HepG2 (cell line): ENCODE measurements at regions not wholly inside any gene's neighbourhood (a gene's known extent, or its start where the extent isn't known, plus 50 kb on each side); places are given as distances from the start of the nearest gene placed in this dataset.
A peak's percentile ranks its signal among the peaks of the same experiment; 100 is the strongest.

Source experiments
- ATAC-seq: fragments of 200-7000 bp; cut with Tn5 transposase; 3 replicates; pipeline ENCODE4 v1.9.1; 2020; ENCODE audit warnings: mild to moderate bottlenecking, moderate library complexity
- BruUV-seq: library from RNA; stranded (reverse); fragments of 400-500 nt; replicated peaks from 2 replicates; lab custom pipeline; 2021; lab: Mats Ljungman, UMichigan
- CTCF ChIA-PET: fragments of 300-600 bp; formaldehyde crosslinking; extraction: SDS; loops from one replicate; lab custom pipeline; 2021; ENCODE audit warnings: low total read pairs, inconsistent platforms, low intra/inter-chr PET ratio; lab: Yijun Ruan, JAX
- POLR2A ChIA-PET: fragments of 350-600 bp; sonication (Branson Sonifier 250); formaldehyde crosslinking; loops from one replicate; lab custom pipeline; 2020; ENCODE audit warnings: antibody characterized with exemption, inconsistent platforms; lab: Yijun Ruan, JAX
- DNase-seq: peaks from one replicate; pipeline ENCODE4 v3.0.0-alpha.2; 2015; ENCODE audit warnings: low spot score
- FAIRE-seq: peaks from 3 replicates; lab custom pipeline; 2011; peaks lifted over from hg19 to GRCh38; lab: Jason Lieb, UNC
- H2AFZ ChIP-seq: one replicate; pipeline ENCODE4 v1.6.1; 2011; ENCODE audit warnings: low read length, inconsistent platforms
- H3K27ac ChIP-seq: fragments of 300-600 bp; 3 replicates; pipeline ENCODE4 v1.8.0; 2011; ENCODE audit warnings: mixed run types, mild to moderate bottlenecking, mixed read lengths, low read length, inconsistent platforms; ENCODE audit not compliant: insufficient read depth; ENCODE audit errors: extremely low read length
- H3K27me3 ChIP-seq, 2 experiments: fragments of 200-600 bp in 1 of 2; 2 replicates in 1 of 2; 3 replicates in 1 of 2; pipeline versions ENCODE4 v1.6.0 to v1.8.0; 2011; ENCODE audit warnings: low read length in 2 of 2, mild to moderate bottlenecking in 2 of 2, moderate library complexity in 2 of 2, inconsistent platforms in 1 of 2; ENCODE audit not compliant: insufficient read depth in 2 of 2, control insufficient read depth in 1 of 2
- H3K36me3 ChIP-seq, 2 experiments: fragments of 200-600 bp in 1 of 2; replicated peaks in 1 of 2; 2 replicates in 1 of 2; 3 replicates in 1 of 2; pipeline versions ENCODE4 v1.5.1 to v1.8.0; 2011; ENCODE audit warnings: low read length in 2 of 2, inconsistent platforms in 1 of 2; ENCODE audit not compliant: insufficient read depth in 2 of 2, control insufficient read depth in 1 of 2
- H3K4me1 ChIP-seq: 2 replicates; pipeline ENCODE4 v1.5.1; 2012; ENCODE audit warnings: low read length, inconsistent platforms; ENCODE audit not compliant: insufficient read depth
- H3K4me2 ChIP-seq: 2 replicates; pipeline ENCODE4 v1.6.0; 2011; ENCODE audit warnings: low read depth, low read length, inconsistent platforms
- H3K4me3 ChIP-seq, 3 experiments: fragments of 200-600 bp in 1 of 3; sonication (generic), shearing (Covaris generic) in 1 of 3; replicated peaks in 1 of 3; 2 replicates each; pipeline ENCODE4 v1.5.1; 2011 to 2016; ENCODE audit warnings: low read length in 3 of 3, inconsistent platforms in 2 of 3, low read depth in 2 of 3, mild to moderate bottlenecking in 2 of 3, control low read depth in 1 of 3, mixed read lengths in 1 of 3; ENCODE audit not compliant: insufficient read depth in 1 of 3
- H3K79me2 ChIP-seq: one replicate; pipeline ENCODE4 v1.6.1; 2011; ENCODE audit warnings: low read length, inconsistent platforms; ENCODE audit not compliant: insufficient read depth
- H3K9ac ChIP-seq: 2 replicates; pipeline ENCODE4 v1.6.0; 2011; ENCODE audit warnings: mild to moderate bottlenecking, low read depth, low read length, inconsistent platforms; ENCODE audit not compliant: insufficient read depth
- H3K9me3 ChIP-seq: 2 replicates; pipeline ENCODE4 v1.5.1; 2012; ENCODE audit warnings: mild to moderate bottlenecking, low read length
- H4K20me1 ChIP-seq: 2 replicates; pipeline ENCODE4 v1.6.0; 2011; ENCODE audit warnings: inconsistent platforms, mild to moderate bottlenecking, low read length, moderate library complexity; ENCODE audit not compliant: insufficient read depth
- FOXJ3 ChIP-seq: sonication (generic); formaldehyde crosslinking; IDR thresholded peaks from 2 replicates; pipeline ENCODE4 v1.4.0; 2020; ENCODE audit warnings: missing genetic modification reagents, mild to moderate bottlenecking, borderline replicate concordance
- HDAC1 ChIP-seq: sonication (generic); formaldehyde crosslinking; IDR thresholded peaks from 2 replicates; pipeline ENCODE4 v1.5.1; 2020; ENCODE audit warnings: mild to moderate bottlenecking, missing genetic modification reagents
- PHF20 ChIP-seq: sonication (generic); formaldehyde crosslinking; IDR thresholded peaks from 2 replicates; pipeline ENCODE4 v1.5.0; 2020; ENCODE audit warnings: mild to moderate bottlenecking, missing genetic modification reagents
- RXRA ChIP-seq: sonication (generic); formaldehyde crosslinking; IDR thresholded peaks from 2 replicates; pipeline ENCODE4 v1.5.1; 2020; ENCODE audit warnings: missing genetic modification reagents
- SIN3A ChIP-seq: IDR thresholded peaks from 2 replicates; pipeline ENCODE4 v1.6.1; 2011; ENCODE audit warnings: low read depth, mild to moderate bottlenecking, control low read depth, low read length, borderline replicate concordance
- SP140L ChIP-seq: sonication (generic); formaldehyde crosslinking; IDR thresholded peaks from 2 replicates; pipeline ENCODE4 v1.4.0; 2020; ENCODE audit warnings: missing genetic modification reagents, borderline replicate concordance
- ZFP37 ChIP-seq: sonication (generic); formaldehyde crosslinking; IDR thresholded peaks from 2 replicates; pipeline ENCODE4 v1.4.0; 2020; ENCODE audit warnings: missing genetic modification reagents, borderline replicate concordance
- ZNF292 ChIP-seq: sonication (generic); formaldehyde crosslinking; IDR thresholded peaks from 2 replicates; pipeline ENCODE4 v1.8.1; 2022; ENCODE audit warnings: mild to moderate bottlenecking, low read depth, missing genetic modification reagents, borderline replicate concordance
- WGBS: methylation state at CpG from one replicate; pipeline ENCODE4 v1.1.6; 2017; ENCODE audit warnings: low lambda C conversion rate; 5-methylcytosine and 5-hydroxymethylcytosine counted together
- in situ Hi-C: cut with HindIII; loops from 2 replicates; pipeline ENCODE4 v1.10.0; 2017; ENCODE audit warnings: low pct_unique_long_range_greater_than_20kb; ENCODE audit not compliant: extremely low pct_ligation_motif_present
- intact Hi-C: fragments of 100-400 bp; cut with micrococcal nuclease; formaldehyde crosslinking; loops from one replicate; pipeline ENCODE4 v1.10.0; 2022; ENCODE audit not compliant: unreplicated experiment
- TF ChIP-seq, protein P1 (sequence below): sonication (generic); formaldehyde crosslinking; IDR thresholded peaks from 2 replicates; pipeline ENCODE4 v1.5.1; 2020; ENCODE audit warnings: mild to moderate bottlenecking, missing genetic modification reagents, moderate library complexity
- TF ChIP-seq, protein P2 (sequence below): sonication (generic); formaldehyde crosslinking; IDR thresholded peaks from 2 replicates; pipeline ENCODE4 v1.5.0; 2020; ENCODE audit warnings: mild to moderate bottlenecking, missing genetic modification reagents
- TF ChIP-seq, protein P3 (sequence below): sonication (generic); formaldehyde crosslinking; IDR thresholded peaks from 2 replicates; pipeline ENCODE4 v1.9.0; 2021; ENCODE audit warnings: missing genetic modification reagents, borderline replicate concordance
- TF ChIP-seq, protein P4 (sequence below), 2 experiments: sonication (generic) in 1 of 2; formaldehyde crosslinking in 1 of 2; IDR thresholded peaks; 2 replicates each; pipeline versions ENCODE4 v1.5.1 to v1.6.1; 2011 to 2020; ENCODE audit warnings: borderline replicate concordance in 1 of 2, low read depth in 1 of 2, low read length in 1 of 2, mild to moderate bottlenecking in 1 of 2, missing genetic modification reagents in 1 of 2, moderate library complexity in 1 of 2

DNA sequence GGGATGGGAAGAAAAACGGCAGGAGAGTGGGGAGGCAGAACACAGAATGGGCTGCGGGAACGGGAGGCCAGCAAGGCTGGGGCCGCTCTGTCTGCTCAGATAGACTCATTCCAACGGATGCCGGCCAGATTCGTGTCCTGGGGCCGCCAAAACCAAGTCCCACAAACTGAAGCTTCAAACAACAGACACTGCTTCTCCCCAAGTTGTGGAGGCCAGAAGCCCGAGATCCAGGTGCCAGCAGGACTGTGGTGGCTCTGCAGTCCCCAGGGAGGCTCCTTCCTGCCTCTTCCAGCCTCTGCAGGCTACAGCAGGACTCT lies 100.6 kb downstream of the ADRA2C start:
- in situ Hi-C loops (no loop called here), intact Hi-C loops (no loop called here)
- no peak overlapping the region for H2AFZ ChIP-seq
- no peak overlapping the region; a peak in 1 of 6 replicates for H3K4me3 ChIP-seq
- H3K4me2 ChIP-seq = no peak overlapping the region
- H3K36me3 ChIP-seq = no peaks in the 10 kb centered on the region
- no peaks in the 10 kb centered on the region for H3K79me2 ChIP-seq
- POLR2A ChIA-PET = no interaction called here
- ATAC-seq (peak; percentile 10; the same call in 1 of the 3 replicates), FAIRE-seq (no peak), DNase-seq (no peak)
- H3K27me3 ChIP-seq = peaks cover 3 to 66% of the 10 kb centered on the region in 2 experiments
- no peaks in the 10 kb centered on the region for H3K9me3 ChIP-seq
- BruUV-seq = no TSS peak
- WGBS = 47% methylated on average over 3 of the region's 9 CpGs
- no peak overlapping the region for H3K9ac ChIP-seq
- H3K4me1 ChIP-seq = peaks cover 27% of the 10 kb centered on the region
- no peak overlapping the region for H3K27ac ChIP-seq
- H4K20me1 ChIP-seq = no peaks in the 10 kb centered on the region
- CTCF ChIA-PET = no interaction called here
- TF ChIP-seq SIN3A (no peak), HDAC1 (no peak), RXRA (CRISPR knock-in tag) (no peak), SP140L (CRISPR knock-in tag) (no peak), FOXJ3 (CRISPR knock-in tag) (no peak), ZFP37 (CRISPR knock-in tag) (no peak), ZNF292 (CRISPR knock-in tag) (no peak), PHF20 (no peak)
- TF ChIP-seq, protein P1, sequence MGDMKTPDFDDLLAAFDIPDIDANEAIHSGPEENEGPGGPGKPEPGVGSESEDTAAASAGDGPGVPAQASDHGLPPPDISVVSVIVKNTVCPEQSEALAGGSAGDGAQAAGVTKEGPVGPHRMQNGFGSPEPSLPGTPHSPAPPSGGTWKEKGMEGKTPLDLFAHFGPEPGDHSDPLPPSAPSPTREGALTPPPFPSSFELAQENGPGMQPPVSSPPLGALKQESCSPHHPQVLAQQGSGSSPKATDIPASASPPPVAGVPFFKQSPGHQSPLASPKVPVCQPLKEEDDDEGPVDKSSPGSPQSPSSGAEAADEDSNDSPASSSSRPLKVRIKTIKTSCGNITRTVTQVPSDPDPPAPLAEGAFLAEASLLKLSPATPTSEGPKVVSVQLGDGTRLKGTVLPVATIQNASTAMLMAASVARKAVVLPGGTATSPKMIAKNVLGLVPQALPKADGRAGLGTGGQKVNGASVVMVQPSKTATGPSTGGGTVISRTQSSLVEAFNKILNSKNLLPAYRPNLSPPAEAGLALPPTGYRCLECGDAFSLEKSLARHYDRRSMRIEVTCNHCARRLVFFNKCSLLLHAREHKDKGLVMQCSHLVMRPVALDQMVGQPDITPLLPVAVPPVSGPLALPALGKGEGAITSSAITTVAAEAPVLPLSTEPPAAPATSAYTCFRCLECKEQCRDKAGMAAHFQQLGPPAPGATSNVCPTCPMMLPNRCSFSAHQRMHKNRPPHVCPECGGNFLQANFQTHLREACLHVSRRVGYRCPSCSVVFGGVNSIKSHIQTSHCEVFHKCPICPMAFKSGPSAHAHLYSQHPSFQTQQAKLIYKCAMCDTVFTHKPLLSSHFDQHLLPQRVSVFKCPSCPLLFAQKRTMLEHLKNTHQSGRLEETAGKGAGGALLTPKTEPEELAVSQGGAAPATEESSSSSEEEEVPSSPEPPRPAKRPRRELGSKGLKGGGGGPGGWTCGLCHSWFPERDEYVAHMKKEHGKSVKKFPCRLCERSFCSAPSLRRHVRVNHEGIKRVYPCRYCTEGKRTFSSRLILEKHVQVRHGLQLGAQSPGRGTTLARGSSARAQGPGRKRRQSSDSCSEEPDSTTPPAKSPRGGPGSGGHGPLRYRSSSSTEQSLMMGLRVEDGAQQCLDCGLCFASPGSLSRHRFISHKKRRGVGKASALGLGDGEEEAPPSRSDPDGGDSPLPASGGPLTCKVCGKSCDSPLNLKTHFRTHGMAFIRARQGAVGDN (CRISPR knock-in tag) = no peak
- TF ChIP-seq, protein P2, sequence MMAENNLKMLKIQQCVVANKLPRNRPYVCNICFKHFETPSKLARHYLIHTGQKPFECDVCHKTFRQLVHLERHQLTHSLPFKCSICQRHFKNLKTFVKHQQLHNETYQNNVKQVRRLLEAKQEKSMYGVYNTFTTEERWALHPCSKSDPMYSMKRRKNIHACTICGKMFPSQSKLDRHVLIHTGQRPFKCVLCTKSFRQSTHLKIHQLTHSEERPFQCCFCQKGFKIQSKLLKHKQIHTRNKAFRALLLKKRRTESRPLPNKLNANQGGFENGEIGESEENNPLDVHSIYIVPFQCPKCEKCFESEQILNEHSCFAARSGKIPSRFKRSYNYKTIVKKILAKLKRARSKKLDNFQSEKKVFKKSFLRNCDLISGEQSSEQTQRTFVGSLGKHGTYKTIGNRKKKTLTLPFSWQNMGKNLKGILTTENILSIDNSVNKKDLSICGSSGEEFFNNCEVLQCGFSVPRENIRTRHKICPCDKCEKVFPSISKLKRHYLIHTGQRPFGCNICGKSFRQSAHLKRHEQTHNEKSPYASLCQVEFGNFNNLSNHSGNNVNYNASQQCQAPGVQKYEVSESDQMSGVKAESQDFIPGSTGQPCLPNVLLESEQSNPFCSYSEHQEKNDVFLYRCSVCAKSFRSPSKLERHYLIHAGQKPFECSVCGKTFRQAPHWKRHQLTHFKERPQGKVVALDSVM (CRISPR knock-in tag) = no peak
- TF ChIP-seq, protein P3, sequence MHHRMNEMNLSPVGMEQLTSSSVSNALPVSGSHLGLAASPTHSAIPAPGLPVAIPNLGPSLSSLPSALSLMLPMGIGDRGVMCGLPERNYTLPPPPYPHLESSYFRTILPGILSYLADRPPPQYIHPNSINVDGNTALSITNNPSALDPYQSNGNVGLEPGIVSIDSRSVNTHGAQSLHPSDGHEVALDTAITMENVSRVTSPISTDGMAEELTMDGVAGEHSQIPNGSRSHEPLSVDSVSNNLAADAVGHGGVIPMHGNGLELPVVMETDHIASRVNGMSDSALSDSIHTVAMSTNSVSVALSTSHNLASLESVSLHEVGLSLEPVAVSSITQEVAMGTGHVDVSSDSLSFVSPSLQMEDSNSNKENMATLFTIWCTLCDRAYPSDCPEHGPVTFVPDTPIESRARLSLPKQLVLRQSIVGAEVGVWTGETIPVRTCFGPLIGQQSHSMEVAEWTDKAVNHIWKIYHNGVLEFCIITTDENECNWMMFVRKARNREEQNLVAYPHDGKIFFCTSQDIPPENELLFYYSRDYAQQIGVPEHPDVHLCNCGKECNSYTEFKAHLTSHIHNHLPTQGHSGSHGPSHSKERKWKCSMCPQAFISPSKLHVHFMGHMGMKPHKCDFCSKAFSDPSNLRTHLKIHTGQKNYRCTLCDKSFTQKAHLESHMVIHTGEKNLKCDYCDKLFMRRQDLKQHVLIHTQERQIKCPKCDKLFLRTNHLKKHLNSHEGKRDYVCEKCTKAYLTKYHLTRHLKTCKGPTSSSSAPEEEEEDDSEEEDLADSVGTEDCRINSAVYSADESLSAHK = no peak
- TF ChIP-seq, protein P4, sequence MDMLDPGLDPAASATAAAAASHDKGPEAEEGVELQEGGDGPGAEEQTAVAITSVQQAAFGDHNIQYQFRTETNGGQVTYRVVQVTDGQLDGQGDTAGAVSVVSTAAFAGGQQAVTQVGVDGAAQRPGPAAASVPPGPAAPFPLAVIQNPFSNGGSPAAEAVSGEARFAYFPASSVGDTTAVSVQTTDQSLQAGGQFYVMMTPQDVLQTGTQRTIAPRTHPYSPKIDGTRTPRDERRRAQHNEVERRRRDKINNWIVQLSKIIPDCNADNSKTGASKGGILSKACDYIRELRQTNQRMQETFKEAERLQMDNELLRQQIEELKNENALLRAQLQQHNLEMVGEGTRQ (IDR thresholded peaks at IDR 0.05; ENCODE audit: low read depth, low read length) = no peak
- TF ChIP-seq, protein P4 (CRISPR knock-in tag; IDR thresholded peaks at IDR 0.05; ENCODE audit: borderline replicate concordance) = no peak
